K562 (cell line): ENCODE measurements at regions not wholly inside any gene's neighbourhood (a gene's known extent, or its start where the extent isn't known, plus 50 kb on each side); places are given as distances from the start of the nearest gene placed in this dataset.

Source experiments
- ATAC-seq: fragments of 200-7000 bp; cut with Tn5 transposase; 3 replicates; pipeline ENCODE4 v1.9.1; 2020; ENCODE audit warnings: moderate library complexity
- BruUV-seq: library from RNA; stranded (reverse); fragments of 400-500 nt; replicated peaks from 2 replicates; lab custom pipeline; 2021; lab: Mats Ljungman, UMichigan
- CTCF ChIA-PET: fragments of 300-600 bp; formaldehyde crosslinking; extraction: SDS; loops from one replicate; lab custom pipeline; 2021; ENCODE audit warnings: low intra/inter-chr PET ratio; lab: Yijun Ruan, JAX
- POLR2A ChIA-PET: fragments of 300-600, 350-650 bp; sonication (Branson Sonifier 250); formaldehyde crosslinking; extraction: SDS; loops from one replicate; lab custom pipeline; 2021; ENCODE audit warnings: antibody characterized with exemption, inconsistent platforms; lab: Yijun Ruan, JAX
- DNase-seq, 4 experiments: peaks; one replicate each; pipeline versions ENCODE4 v3.0.0 to v3.0.0-alpha.2; 2011 to 2018; ENCODE audit warnings: low spot score in 3 of 4, mixed read lengths in 3 of 4; ENCODE audit errors: extremely low read depth in 1 of 4
- FAIRE-seq: peaks from 2 replicates; lab custom pipeline; 2011; peaks lifted over from hg19 to GRCh38; lab: Jason Lieb, UNC
- H2AFZ ChIP-seq: 2 replicates; pipeline ENCODE4 v1.6.0; 2011; ENCODE audit warnings: low read depth, low read length, control low read depth, inconsistent platforms
- H3K27ac ChIP-seq: fragments of 200-600 bp; 3 replicates; pipeline ENCODE4 v1.8.0; 2011; ENCODE audit warnings: low read depth, mild to moderate bottlenecking, control low read depth, inconsistent platforms, low read length, moderate library complexity, mixed read lengths; ENCODE audit errors: extremely low read depth
- H3K27me3 ChIP-seq, 2 experiments: fragments of 300-600 bp in 1 of 2; 2 replicates in 1 of 2; 3 replicates in 1 of 2; pipeline versions ENCODE4 v1.6.0 to v1.8.0; 2011; ENCODE audit warnings: inconsistent platforms in 2 of 2, low read length in 2 of 2, mild to moderate bottlenecking in 1 of 2, mixed read lengths in 1 of 2, moderate library complexity in 1 of 2; ENCODE audit not compliant: control insufficient read depth in 2 of 2, insufficient read depth in 2 of 2
- H3K36me3 ChIP-seq: fragments of 300-600 bp; 3 replicates; pipeline ENCODE4 v1.8.0; 2011; ENCODE audit warnings: mild to moderate bottlenecking, low read length, inconsistent platforms; ENCODE audit not compliant: control insufficient read depth, insufficient read depth
- H3K4me1 ChIP-seq, 2 experiments: fragments of 200-600 bp in 1 of 2; replicated peaks in 1 of 2; 2 replicates in 1 of 2; 3 replicates in 1 of 2; pipeline versions ENCODE4 v1.5.1 to v1.8.0; 2011; ENCODE audit warnings: inconsistent platforms in 2 of 2, low read length in 2 of 2, mild to moderate bottlenecking in 1 of 2, mixed read lengths in 1 of 2, moderate library complexity in 1 of 2; ENCODE audit not compliant: control insufficient read depth in 2 of 2, insufficient read depth in 2 of 2
- H3K4me2 ChIP-seq: 2 replicates; pipeline ENCODE4 v1.6.1; 2011; ENCODE audit warnings: low read length, control low read depth, inconsistent platforms, mixed read lengths; ENCODE audit not compliant: insufficient read depth
- H3K4me3 ChIP-seq: fragments of 200-600 bp; sonication (generic), shearing (Covaris generic); 2 replicates; pipeline ENCODE4 v1.5.1; 2016; ENCODE audit warnings: control low read depth, inconsistent platforms
- H3K79me2 ChIP-seq: fragments of 200-600 bp; 3 replicates; pipeline ENCODE4 v1.8.0; 2011; ENCODE audit warnings: low read length, inconsistent platforms; ENCODE audit not compliant: control insufficient read depth, insufficient read depth
- H3K9ac ChIP-seq, 2 experiments: 2 replicates each; pipeline versions ENCODE4 v1.6.0 to v1.6.1; 2011; ENCODE audit warnings: low read depth in 2 of 2, low read length in 2 of 2, control low read depth in 1 of 2, inconsistent platforms in 1 of 2, mild to moderate bottlenecking in 1 of 2, mixed read lengths in 1 of 2; ENCODE audit not compliant: insufficient read depth in 1 of 2
- H3K9me1 ChIP-seq: one replicate; pipeline ENCODE4 v1.6.0; 2011; ENCODE audit warnings: inconsistent platforms, mild to moderate bottlenecking, low read length, moderate library complexity; ENCODE audit not compliant: control insufficient read depth, insufficient read depth
- H3K9me3 ChIP-seq: replicated peaks from 2 replicates; pipeline ENCODE4 v1.5.1; 2011; ENCODE audit warnings: low read depth, low read length, inconsistent platforms; ENCODE audit not compliant: control insufficient read depth, insufficient read depth
- H4K20me1 ChIP-seq: replicated peaks from 2 replicates; pipeline ENCODE4 v1.6.1; 2011; ENCODE audit warnings: low read length, inconsistent platforms, mixed read lengths; ENCODE audit not compliant: control insufficient read depth, insufficient read depth
- ERF ChIP-seq: fragments of 450-650 bp; formaldehyde crosslinking; IDR thresholded peaks from 2 replicates; pipeline ENCODE4 v1.4.0; 2020; ENCODE audit warnings: mild to moderate bottlenecking, mixed read lengths
- GTF2A2 ChIP-seq: IDR thresholded peaks from 2 replicates; pipeline ENCODE4 v1.6.1; 2016; ENCODE audit warnings: mild to moderate bottlenecking, missing genetic modification characterization, missing compliant biosample characterization
- KLF10 ChIP-seq: fragments of 250-450 bp; sonication (Bioruptor Pico); IDR thresholded peaks from 2 replicates; pipeline ENCODE4 v1.6.1; 2021; ENCODE audit warnings: matching md5 sums
- MAFG ChIP-seq: fragments of 450-650 bp; conservative IDR thresholded peaks from 2 replicates; pipeline ENCODE4 v1.6.1; 2016; ENCODE audit warnings: missing genetic modification characterization, missing compliant biosample characterization
- PHB ChIP-seq: fragments of 250-450 bp; sonication (Bioruptor Pico); IDR thresholded peaks from 2 replicates; pipeline ENCODE4 v1.5.0; 2021
- PHB2 ChIP-seq: fragments of 450-650 bp; IDR thresholded peaks from 2 replicates; pipeline ENCODE4 v1.6.1; 2017; ENCODE audit warnings: low read depth
- ZNF134 ChIP-seq: fragments of 250-450 bp; sonication (Bioruptor Pico); conservative IDR thresholded peaks from 2 replicates; pipeline ENCODE4 v1.4.0; 2020
- WGBS: fragments of 100-300 bp; shearing (Covaris generic); methylation state at CpG from one replicate; pipeline ENCODE4 v1.1.6; 2016; ENCODE audit warnings: low coverage, mixed read lengths; ENCODE audit not compliant: insufficient coverage; ENCODE audit errors: missing lambda C conversion rate; 5-methylcytosine and 5-hydroxymethylcytosine counted together
- in situ Hi-C: fragments of 300-500 bp; cut with MboI; formaldehyde crosslinking; loops from 4 replicates; pipeline ENCODE4 v1.15.0; 2018; ENCODE audit warnings: inconsistent platforms, mixed read lengths
- intact Hi-C: fragments of 100-400 bp; cut with micrococcal nuclease; formaldehyde crosslinking; loops from 2 replicates; pipeline ENCODE4 v1.14.2; 2022
- TF ChIP-seq, protein P1 (sequence below): fragments of 250-450 bp; sonication (Bioruptor Pico); IDR thresholded peaks from 2 replicates; pipeline ENCODE4 v1.6.1; 2021; ENCODE audit warnings: mild to moderate bottlenecking
- TF ChIP-seq, protein P2 (sequence below): fragments of 250-450 bp; sonication (Bioruptor Pico); IDR thresholded peaks from 2 replicates; pipeline ENCODE4 v1.8.0; 2021; ENCODE audit warnings: borderline replicate concordance, mild to moderate bottlenecking, moderate library complexity; ENCODE audit not compliant: poor library complexity, severe bottlenecking

DNA sequence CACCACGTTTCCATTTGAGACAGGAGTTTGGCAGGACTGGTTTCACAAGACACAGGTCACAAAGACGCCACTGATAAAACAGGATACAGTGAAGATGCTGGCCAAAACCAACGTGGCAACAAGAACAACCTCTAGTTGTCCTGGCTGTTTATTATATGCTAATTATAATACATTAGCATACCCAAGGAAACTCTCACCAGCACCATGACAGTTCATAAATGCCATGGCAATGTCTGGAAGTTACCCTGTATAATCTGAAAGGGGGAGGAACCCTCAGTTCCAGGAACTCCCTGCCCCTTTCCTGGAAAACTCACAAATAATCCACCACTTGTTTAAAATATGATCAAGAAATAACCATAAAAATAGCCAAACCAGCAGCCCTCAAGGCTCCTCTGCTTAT, 148.3 kb downstream of the RBM43 start:
- no peaks in the 10 kb centered on the region for H3K36me3 ChIP-seq
- no peaks in the 10 kb centered on the region for H3K27me3 ChIP-seq
- TF ChIP-seq ERF (no peak), MAFG (tag) (no peak), KLF10 (CRISPR knock-in tag) (no peak), PHB2 (no peak), ZNF134 (CRISPR knock-in tag) (no peak), GTF2A2 (tag) (no peak), PHB (CRISPR knock-in tag) (no peak)
- TF ChIP-seq, protein P1, sequence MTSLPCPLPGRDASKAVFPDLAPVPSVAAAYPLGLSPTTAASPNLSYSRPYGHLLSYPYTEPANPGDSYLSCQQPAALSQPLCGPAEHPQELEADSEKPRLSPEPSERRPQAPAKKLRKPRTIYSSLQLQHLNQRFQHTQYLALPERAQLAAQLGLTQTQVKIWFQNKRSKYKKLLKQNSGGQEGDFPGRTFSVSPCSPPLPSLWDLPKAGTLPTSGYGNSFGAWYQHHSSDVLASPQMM (CRISPR knock-in tag), result no peak
- TF ChIP-seq, protein P2, sequence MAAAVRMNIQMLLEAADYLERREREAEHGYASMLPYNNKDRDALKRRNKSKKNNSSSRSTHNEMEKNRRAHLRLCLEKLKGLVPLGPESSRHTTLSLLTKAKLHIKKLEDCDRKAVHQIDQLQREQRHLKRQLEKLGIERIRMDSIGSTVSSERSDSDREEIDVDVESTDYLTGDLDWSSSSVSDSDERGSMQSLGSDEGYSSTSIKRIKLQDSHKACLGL (CRISPR knock-in tag), result no peak
- H3K9me1 ChIP-seq, result no peaks in the 10 kb centered on the region
- H3K9ac ChIP-seq, result no peak overlapping the region
- ChIA-PET POLR2A (no interaction called here), CTCF (no interaction called here)
- no peaks in the 10 kb centered on the region for H3K9me3 ChIP-seq
- FAIRE-seq (no peak), DNase-seq (no peak), ATAC-seq (no peak)
- no peak overlapping the region for H3K4me2 ChIP-seq
- in situ Hi-C loops (no loop called here), intact Hi-C loops (no loop called here)
- H2AFZ ChIP-seq, result no peak overlapping the region
- WGBS, result 0% methylated on average over 3 of the region's 3 CpGs
- BruUV-seq, result no TSS peak
- no peak overlapping the region for H3K27ac ChIP-seq
- no peaks in the 10 kb centered on the region for H3K4me1 ChIP-seq
- H3K4me3 ChIP-seq, result no peak overlapping the region
- no peaks in the 10 kb centered on the region for H3K79me2 ChIP-seq
- H4K20me1 ChIP-seq, result no peaks in the 10 kb centered on the region
